DND-41 (cell line): ENCODE measurements at regions not wholly inside any gene's neighbourhood (a gene's known extent, or its start where the extent isn't known, plus 50 kb on each side); places are given as distances from the start of the nearest gene placed in this dataset.

ENCODE experiments used
- CTCF ChIP-seq: IDR thresholded peaks from 2 replicates; pipeline ENCODE4 v1.5.1; 2012; ENCODE audit warnings: borderline replicate concordance, low read length, moderate library complexity, mild to moderate bottlenecking; ENCODE audit not compliant: poor library complexity, severe bottlenecking; ENCODE audit errors: extremely low read depth
- EZH2 ChIP-seq: IDR thresholded peaks from 3 replicates; pipeline ENCODE4 v1.6.1; 2012; ENCODE audit warnings: borderline replicate concordance, low read depth, mild to moderate bottlenecking, moderate library complexity, low read length, inconsistent platforms; ENCODE audit not compliant: severe bottlenecking

DNA sequence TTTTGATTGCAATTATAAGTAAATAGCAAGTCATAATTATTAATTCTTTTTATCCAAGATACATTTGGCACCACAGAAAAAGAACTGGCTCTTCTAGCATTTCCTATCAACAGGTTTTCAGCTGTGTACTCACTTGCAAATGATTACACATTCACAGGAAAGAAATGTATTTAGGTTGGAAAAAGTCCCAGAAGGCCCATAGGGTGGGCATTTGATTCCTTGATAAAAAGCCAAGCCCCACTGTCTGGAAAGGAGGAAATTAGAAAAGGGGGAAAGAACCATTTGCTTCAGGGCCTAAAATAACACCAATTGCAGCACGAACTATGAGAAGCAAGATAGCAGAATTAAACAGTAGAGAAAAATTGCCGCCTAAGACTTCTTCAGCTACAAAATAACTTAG, 80.8 kb upstream of the COL1A2 start:
- TF ChIP-seq CTCF (no peak), EZH2 (no peak)
